ENCODE measurements at regions not wholly inside any gene's neighbourhood (a gene's known extent, or its start where the extent isn't known, plus 50 kb on each side); places are given as distances from the start of the nearest gene placed in this dataset.

DNA sequence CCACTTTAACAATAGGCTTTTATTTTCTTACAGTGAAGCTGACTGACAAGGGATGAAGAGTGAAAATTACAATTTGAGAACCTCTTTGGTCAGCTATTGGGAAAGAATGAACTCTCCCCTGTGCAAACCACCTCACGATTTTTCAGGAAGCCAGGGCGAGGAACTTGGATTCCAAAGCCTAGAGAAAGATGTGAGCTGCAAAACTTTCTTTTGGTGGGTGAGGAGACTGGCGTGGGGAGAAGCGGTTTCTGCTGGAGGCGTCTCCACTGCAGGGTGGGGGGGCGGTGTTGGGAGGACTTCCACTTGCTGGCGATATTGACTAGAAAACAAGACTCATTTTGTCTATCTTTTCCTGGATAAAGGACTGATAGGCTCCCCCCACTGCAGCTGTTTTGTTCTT is 59.3 kb upstream of the VRK1 start:
- Histone ChIP-seq H3K27me3 (ENCODE audit: low read length) (no peaks in the 10 kb centered on the region), H3K4me2 (ENCODE audit: low read depth, low read length, poor library complexity, severe bottlenecking) (no peak overlapping the region), H4K20me1 (ENCODE audit: low read depth, low read length) (no peaks in the 10 kb centered on the region), H3F3A (ENCODE audit: insufficient read depth) (no peaks in the 10 kb centered on the region), H3K79me2 (ENCODE audit: insufficient read depth, low read length) (no peaks in the 10 kb centered on the region), H3K36me3 (ENCODE audit: low read length) (no peaks in the 10 kb centered on the region), H2AFZ (ENCODE audit: low read depth, low read length, severe bottlenecking) (no peak overlapping the region), H3K9me3 (ENCODE audit: insufficient read depth, low read length) (no peaks in the 10 kb centered on the region), H3K9me2 (replicated peaks; ENCODE audit: insufficient read depth, low read length) (no peaks in the 10 kb centered on the region), H3K27ac (ENCODE audit: low read depth, low read length) (no peak overlapping the region), H3K4me3 (ENCODE audit: insufficient read depth, low read length, poor library complexity, severe bottlenecking) (no peak overlapping the region), H3K9ac (ENCODE audit: low read length) (no peak overlapping the region)
- TF ChIP-seq EZH2phosphoT487 (conservative IDR thresholded peaks at IDR 0.05; ENCODE audit: low read length) (no peak), CTCF (IDR thresholded peaks at IDR 0.05; ENCODE audit: insufficient read depth, low read length, poor library complexity, severe bottlenecking) (no peak)

DNA sequence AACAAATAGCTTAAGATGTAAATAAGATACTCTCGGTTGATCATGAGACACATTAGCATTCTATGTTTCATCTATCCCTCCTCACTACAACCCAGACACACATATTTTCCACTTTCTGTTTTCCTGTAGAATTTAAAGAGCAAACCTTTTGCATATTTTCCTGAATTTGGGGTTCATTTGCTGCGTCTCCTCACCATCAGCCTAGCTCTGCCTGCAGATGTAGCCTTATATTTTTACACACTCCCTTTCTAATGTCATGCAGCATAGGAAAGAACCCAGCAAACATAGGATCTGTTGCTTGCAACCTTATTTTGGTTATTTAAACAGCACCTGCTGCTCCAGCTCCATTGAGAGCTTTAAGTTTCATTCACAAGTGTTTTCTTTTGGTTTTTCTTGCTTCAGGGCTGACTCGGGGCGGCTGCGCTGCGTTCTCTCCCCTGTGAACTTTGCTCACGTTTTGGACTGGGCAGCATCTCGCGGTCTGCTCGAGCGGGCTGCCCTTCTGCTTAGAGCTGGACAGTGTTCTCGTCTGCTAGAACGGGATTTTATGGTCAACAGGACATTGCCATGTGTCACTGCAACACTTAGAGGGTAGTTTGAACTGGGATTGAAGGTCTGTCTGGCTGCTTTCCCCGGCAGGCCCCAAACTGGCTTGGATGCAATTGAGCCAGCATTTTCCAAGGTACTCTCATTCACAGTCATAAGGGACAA is 57.8 kb upstream of the VRK1 start:
- TF ChIP-seq EZH2phosphoT487 (conservative IDR thresholded peaks at IDR 0.05; ENCODE audit: low read length): no peak
- no peak for TF ChIP-seq CTCF (IDR thresholded peaks at IDR 0.05; ENCODE audit: insufficient read depth, low read length, poor library complexity, severe bottlenecking)
- no peaks in the 10 kb centered on the region for H3K79me2 ChIP-seq (ENCODE audit: insufficient read depth, low read length)
- no peak overlapping the region for H3K4me2 ChIP-seq (ENCODE audit: low read depth, low read length, poor library complexity, severe bottlenecking)
- no peaks in the 10 kb centered on the region for H4K20me1 ChIP-seq (ENCODE audit: low read depth, low read length)
- H3K9ac ChIP-seq (ENCODE audit: low read length): no peak overlapping the region
- H3K27me3 ChIP-seq (ENCODE audit: low read length): no peaks in the 10 kb centered on the region
- H3K9me3 ChIP-seq (ENCODE audit: insufficient read depth, low read length): no peaks in the 10 kb centered on the region
- H3F3A ChIP-seq (ENCODE audit: insufficient read depth): no peaks in the 10 kb centered on the region
- no peak overlapping the region for H3K4me3 ChIP-seq (ENCODE audit: insufficient read depth, low read length, poor library complexity, severe bottlenecking)
- no peak overlapping the region for H2AFZ ChIP-seq (ENCODE audit: low read depth, low read length, severe bottlenecking)
- H3K36me3 ChIP-seq (ENCODE audit: low read length): no peaks in the 10 kb centered on the region
- H3K27ac ChIP-seq (ENCODE audit: low read depth, low read length): no peak overlapping the region
- H3K9me2 ChIP-seq (replicated peaks; ENCODE audit: insufficient read depth, low read length): no peaks in the 10 kb centered on the region

- H3K27me3 ChIP-seq (ENCODE audit: low read length): no peaks in the 10 kb centered on the region
- no peaks in the 10 kb centered on the region for H3K36me3 ChIP-seq (ENCODE audit: low read length)
- H2AFZ ChIP-seq (ENCODE audit: low read depth, low read length, severe bottlenecking): no peak overlapping the region
- no peak overlapping the region for H3K27ac ChIP-seq (ENCODE audit: low read depth, low read length)
- H3K4me2 ChIP-seq (ENCODE audit: low read depth, low read length, poor library complexity, severe bottlenecking): peak overlapping the region; percentile 35
- no peak overlapping the region for H3K4me3 ChIP-seq (ENCODE audit: insufficient read depth, low read length, poor library complexity, severe bottlenecking)
- H3K9me2 ChIP-seq (replicated peaks; ENCODE audit: insufficient read depth, low read length): no peaks in the 10 kb centered on the region
- H4K20me1 ChIP-seq (ENCODE audit: low read depth, low read length): no peaks in the 10 kb centered on the region
- H3K9me3 ChIP-seq (ENCODE audit: insufficient read depth, low read length): no peaks in the 10 kb centered on the region
- H3F3A ChIP-seq (ENCODE audit: insufficient read depth): no peaks in the 10 kb centered on the region
- TF ChIP-seq CTCF (IDR thresholded peaks at IDR 0.05; ENCODE audit: insufficient read depth, low read length, poor library complexity, severe bottlenecking): peak; percentile 67
- no peak for TF ChIP-seq EZH2phosphoT487 (conservative IDR thresholded peaks at IDR 0.05; ENCODE audit: low read length)
- no peak overlapping the region; the same call in 1 of the 2 replicates for H3K9ac ChIP-seq (ENCODE audit: low read length)
- H3K79me2 ChIP-seq (ENCODE audit: insufficient read depth, low read length): no peaks in the 10 kb centered on the region
These were observed 55.8 kb upstream of the VRK1 start for GRCh38 chr14:96741151-96741977.

Measured in SU-DHL-6 (cell line).